Hepatocyte (in vitro differentiated cells): ENCODE measurements at regions not wholly inside any gene's neighbourhood (a gene's known extent, or its start where the extent isn't known, plus 50 kb on each side); places are given as distances from the start of the nearest gene placed in this dataset.

Source experiments
- EZH2 ChIP-seq: fragments of 200-600 bp; sonication (generic); IDR thresholded peaks from 2 replicates; pipeline ENCODE4 v1.6.1; 2016; ENCODE audit warnings: antibody characterized with exemption, mild to moderate bottlenecking, borderline replicate concordance
- TF ChIP-seq, protein P1 (sequence below): fragments of 200-600 bp; sonication (generic); IDR thresholded peaks from 2 replicates; pipeline ENCODE4 v1.5.1; 2016; ENCODE audit warnings: antibody characterized with exemption, mild to moderate bottlenecking; ENCODE audit not compliant: poor library complexity

DNA sequence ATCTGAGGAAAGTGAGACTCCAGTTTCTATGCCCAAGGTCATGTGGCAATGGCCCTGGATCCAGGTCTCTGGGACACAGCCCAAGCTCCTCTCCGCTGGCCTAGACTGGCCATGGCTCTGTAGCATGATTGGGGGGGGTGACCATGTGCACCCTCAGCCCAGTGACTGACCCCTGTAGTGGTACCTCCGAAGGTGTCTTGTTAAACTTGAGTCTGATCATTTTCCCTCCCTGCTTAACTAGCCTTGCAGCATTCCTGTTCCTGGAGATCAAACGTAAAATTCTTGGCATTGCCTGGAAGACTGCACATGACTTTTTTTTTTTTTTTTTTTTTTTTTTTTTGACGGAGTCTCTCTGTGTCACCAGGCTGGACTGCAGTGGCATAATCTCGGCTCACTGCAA is 1116.0 kb downstream of the TBC1D22A start:
- TF ChIP-seq, protein P1, sequence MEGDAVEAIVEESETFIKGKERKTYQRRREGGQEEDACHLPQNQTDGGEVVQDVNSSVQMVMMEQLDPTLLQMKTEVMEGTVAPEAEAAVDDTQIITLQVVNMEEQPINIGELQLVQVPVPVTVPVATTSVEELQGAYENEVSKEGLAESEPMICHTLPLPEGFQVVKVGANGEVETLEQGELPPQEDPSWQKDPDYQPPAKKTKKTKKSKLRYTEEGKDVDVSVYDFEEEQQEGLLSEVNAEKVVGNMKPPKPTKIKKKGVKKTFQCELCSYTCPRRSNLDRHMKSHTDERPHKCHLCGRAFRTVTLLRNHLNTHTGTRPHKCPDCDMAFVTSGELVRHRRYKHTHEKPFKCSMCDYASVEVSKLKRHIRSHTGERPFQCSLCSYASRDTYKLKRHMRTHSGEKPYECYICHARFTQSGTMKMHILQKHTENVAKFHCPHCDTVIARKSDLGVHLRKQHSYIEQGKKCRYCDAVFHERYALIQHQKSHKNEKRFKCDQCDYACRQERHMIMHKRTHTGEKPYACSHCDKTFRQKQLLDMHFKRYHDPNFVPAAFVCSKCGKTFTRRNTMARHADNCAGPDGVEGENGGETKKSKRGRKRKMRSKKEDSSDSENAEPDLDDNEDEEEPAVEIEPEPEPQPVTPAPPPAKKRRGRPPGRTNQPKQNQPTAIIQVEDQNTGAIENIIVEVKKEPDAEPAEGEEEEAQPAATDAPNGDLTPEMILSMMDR = no peak
- no peak for TF ChIP-seq EZH2
